ENCODE measurements at regions not wholly inside any gene's neighbourhood (a gene's known extent, or its start where the extent isn't known, plus 50 kb on each side); places are given as distances from the start of the nearest gene placed in this dataset.

- H4K20me1 ChIP-seq (ENCODE audit: insufficient read depth, low read length), result no peaks in the 10 kb centered on the region
- TF ChIP-seq CTCF (IDR thresholded peaks at IDR 0.05; ENCODE audit: low read length), result no peak
- H3K9me2 ChIP-seq (ENCODE audit: low read depth, low read length), result no peaks in the 10 kb centered on the region
- no peaks in the 10 kb centered on the region for H3F3A ChIP-seq (ENCODE audit: insufficient read depth, low read length)
- H3K9ac ChIP-seq (ENCODE audit: low read length), result no peak overlapping the region
- no peaks in the 10 kb centered on the region for H3K27me3 ChIP-seq (ENCODE audit: insufficient read depth, low read length)
- no peak overlapping the region for H2AFZ ChIP-seq (ENCODE audit: low read length)
- no peak overlapping the region for H3K27ac ChIP-seq (ENCODE audit: low read depth, low read length, poor library complexity, severe bottlenecking)
- no peaks in the 10 kb centered on the region for H3K36me3 ChIP-seq (ENCODE audit: insufficient read depth, low read length)
- no peak overlapping the region for H3K4me3 ChIP-seq (ENCODE audit: low read depth, low read length, poor library complexity, severe bottlenecking)
- no peaks in the 10 kb centered on the region for H3K4me1 ChIP-seq (ENCODE audit: insufficient read depth, low read length, severe bottlenecking)
- H3K4me2 ChIP-seq (ENCODE audit: low read length), result no peak overlapping the region
- no peaks in the 10 kb centered on the region for H3K9me3 ChIP-seq (ENCODE audit: low read length)
- H3K79me2 ChIP-seq (ENCODE audit: insufficient read depth, low read length), result no peaks in the 10 kb centered on the region
Observed at GRCh38 chr11:134531327-134532130, 119.5 kb upstream of the B3GAT1 start.

- Histone ChIP-seq H3K4me2 (ENCODE audit: low read length) (no peak overlapping the region), H4K20me1 (ENCODE audit: insufficient read depth, low read length) (no peaks in the 10 kb centered on the region), H3K9me2 (ENCODE audit: low read depth, low read length) (no peaks in the 10 kb centered on the region), H3K9ac (ENCODE audit: low read length) (no peak overlapping the region), H3K9me3 (ENCODE audit: low read length) (no peaks in the 10 kb centered on the region), H3K27me3 (ENCODE audit: insufficient read depth, low read length) (no peaks in the 10 kb centered on the region), H3F3A (ENCODE audit: insufficient read depth, low read length) (no peaks in the 10 kb centered on the region), H3K36me3 (ENCODE audit: insufficient read depth, low read length) (no peaks in the 10 kb centered on the region), H3K79me2 (ENCODE audit: insufficient read depth, low read length) (no peaks in the 10 kb centered on the region), H3K27ac (ENCODE audit: low read depth, low read length, poor library complexity, severe bottlenecking) (no peak overlapping the region), H3K4me3 (ENCODE audit: low read depth, low read length, poor library complexity, severe bottlenecking) (no peak overlapping the region), H2AFZ (ENCODE audit: low read length) (no peak overlapping the region), H3K4me1 (ENCODE audit: insufficient read depth, low read length, severe bottlenecking) (no peaks in the 10 kb centered on the region)
- TF ChIP-seq EZH2 (IDR thresholded peaks at IDR 0.05; ENCODE audit: borderline replicate concordance, low read length) (no peak), CTCF (IDR thresholded peaks at IDR 0.05; ENCODE audit: low read length) (no peak)
Observed at GRCh38 chr11:134530636-134531326, 118.7 kb upstream of the B3GAT1 start.

GRCh38 chr11:134529212-134530096, 117.4 kb upstream of the B3GAT1 start:
- H3K36me3 ChIP-seq (ENCODE audit: insufficient read depth, low read length), result no peaks in the 10 kb centered on the region
- no peak overlapping the region for H3K27ac ChIP-seq (ENCODE audit: low read depth, low read length, poor library complexity, severe bottlenecking)
- H3K27me3 ChIP-seq (ENCODE audit: insufficient read depth, low read length), result no peaks in the 10 kb centered on the region
- no peaks in the 10 kb centered on the region for H3F3A ChIP-seq (ENCODE audit: insufficient read depth, low read length)
- H3K79me2 ChIP-seq (ENCODE audit: insufficient read depth, low read length), result no peaks in the 10 kb centered on the region
- H3K9ac ChIP-seq (ENCODE audit: low read length), result no peak overlapping the region
- TF ChIP-seq EZH2 (IDR thresholded peaks at IDR 0.05; ENCODE audit: borderline replicate concordance, low read length), result no peak
- TF ChIP-seq CTCF (IDR thresholded peaks at IDR 0.05; ENCODE audit: low read length), result no peak
- H3K4me2 ChIP-seq (ENCODE audit: low read length), result no peak overlapping the region
- no peak overlapping the region for H2AFZ ChIP-seq (ENCODE audit: low read length)
- no peak overlapping the region for H3K4me3 ChIP-seq (ENCODE audit: low read depth, low read length, poor library complexity, severe bottlenecking)
- H4K20me1 ChIP-seq (ENCODE audit: insufficient read depth, low read length), result no peaks in the 10 kb centered on the region
- no peaks in the 10 kb centered on the region for H3K9me3 ChIP-seq (ENCODE audit: low read length)
- no peaks in the 10 kb centered on the region for H3K9me2 ChIP-seq (ENCODE audit: low read depth, low read length)
- no peaks in the 10 kb centered on the region for H3K4me1 ChIP-seq (ENCODE audit: insufficient read depth, low read length, severe bottlenecking)

Measured in OCI-LY1 (cell line).